Ishikawa (cell line): ENCODE measurements at regions not wholly inside any gene's neighbourhood (a gene's known extent, or its start where the extent isn't known, plus 50 kb on each side); places are given as distances from the start of the nearest gene placed in this dataset.
A peak's percentile ranks its signal among the peaks of the same experiment; 100 is the strongest.

Source experiments
- CEBPB ChIP-seq: IDR thresholded peaks from 2 replicates; pipeline ENCODE4 v1.6.1; 2012
- CREB1 ChIP-seq: IDR thresholded peaks from 2 replicates; pipeline ENCODE4 v1.6.1; 2012; ENCODE audit warnings: low read depth
- EGR1 ChIP-seq: IDR thresholded peaks from 2 replicates; pipeline ENCODE4 v1.6.1; 2012
- EP300 ChIP-seq: IDR thresholded peaks from 2 replicates; pipeline ENCODE4 v1.6.1; 2012; ENCODE audit warnings: borderline replicate concordance
- FOXM1 ChIP-seq: IDR thresholded peaks from 2 replicates; pipeline ENCODE4 v1.6.1; 2012; ENCODE audit warnings: low read depth, borderline replicate concordance
- NFIC ChIP-seq: IDR thresholded peaks from 2 replicates; pipeline ENCODE4 v1.6.1; 2012
- RAD21 ChIP-seq: IDR thresholded peaks from 2 replicates; pipeline ENCODE4 v1.6.1; 2012; ENCODE audit warnings: low read depth
- TAF1 ChIP-seq: IDR thresholded peaks from 2 replicates; pipeline ENCODE4 v1.6.1; 2012; ENCODE audit warnings: low read depth, mild to moderate bottlenecking
- TCF12 ChIP-seq: IDR thresholded peaks from 2 replicates; pipeline ENCODE4 v1.6.1; 2012; ENCODE audit warnings: low read depth
- TEAD4 ChIP-seq: IDR thresholded peaks from 2 replicates; pipeline ENCODE4 v1.6.1; 2012
- YY1 ChIP-seq: IDR thresholded peaks from 2 replicates; pipeline ENCODE4 v1.6.1; 2012; ENCODE audit warnings: low read depth
- ZBTB7A ChIP-seq: IDR thresholded peaks from 2 replicates; pipeline ENCODE4 v1.6.1; 2012; ENCODE audit warnings: low read depth
- TF ChIP-seq, protein P1 (sequence below): IDR thresholded peaks from 2 replicates; pipeline ENCODE4 v1.6.1; 2012
- TF ChIP-seq, protein P2 (sequence below): IDR thresholded peaks from 2 replicates; pipeline ENCODE4 v1.6.1; 2012
- TF ChIP-seq, protein P3 (sequence below): IDR thresholded peaks from 2 replicates; pipeline ENCODE4 v1.6.1; 2012; ENCODE audit warnings: low read depth, mild to moderate bottlenecking

DNA sequence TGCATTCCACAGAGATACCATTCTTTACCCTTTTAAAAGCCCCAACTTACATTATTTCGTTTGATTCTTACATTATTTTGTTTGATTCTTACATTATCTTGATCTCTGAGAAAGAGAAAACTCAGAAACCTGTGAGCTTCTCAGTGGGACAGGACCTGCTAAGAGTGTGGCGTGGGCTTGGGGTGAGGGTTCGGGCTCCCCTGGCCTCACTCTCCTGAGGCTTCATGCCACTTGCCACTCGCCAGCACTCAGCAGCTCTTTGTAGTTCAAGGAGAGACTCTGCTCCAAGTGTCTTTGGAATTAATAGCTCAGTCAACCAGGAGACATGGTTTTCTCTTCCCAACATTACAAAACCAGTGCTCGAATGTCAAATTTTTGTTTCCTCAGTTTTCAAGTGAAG, 132.4 kb upstream of the RGS17 start:
- TF ChIP-seq YY1 (no peak), RAD21 (no peak), ZBTB7A (no peak), NFIC (no peak), FOXM1 (no peak), EP300 (no peak), EGR1 (no peak), TEAD4 (no peak)
- TF ChIP-seq, protein P1, sequence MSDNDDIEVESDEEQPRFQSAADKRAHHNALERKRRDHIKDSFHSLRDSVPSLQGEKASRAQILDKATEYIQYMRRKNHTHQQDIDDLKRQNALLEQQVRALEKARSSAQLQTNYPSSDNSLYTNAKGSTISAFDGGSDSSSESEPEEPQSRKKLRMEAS, result no peak
- TF ChIP-seq, protein P2, sequence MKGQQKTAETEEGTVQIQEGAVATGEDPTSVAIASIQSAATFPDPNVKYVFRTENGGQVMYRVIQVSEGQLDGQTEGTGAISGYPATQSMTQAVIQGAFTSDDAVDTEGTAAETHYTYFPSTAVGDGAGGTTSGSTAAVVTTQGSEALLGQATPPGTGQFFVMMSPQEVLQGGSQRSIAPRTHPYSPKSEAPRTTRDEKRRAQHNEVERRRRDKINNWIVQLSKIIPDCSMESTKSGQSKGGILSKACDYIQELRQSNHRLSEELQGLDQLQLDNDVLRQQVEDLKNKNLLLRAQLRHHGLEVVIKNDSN, result no peak

DNA sequence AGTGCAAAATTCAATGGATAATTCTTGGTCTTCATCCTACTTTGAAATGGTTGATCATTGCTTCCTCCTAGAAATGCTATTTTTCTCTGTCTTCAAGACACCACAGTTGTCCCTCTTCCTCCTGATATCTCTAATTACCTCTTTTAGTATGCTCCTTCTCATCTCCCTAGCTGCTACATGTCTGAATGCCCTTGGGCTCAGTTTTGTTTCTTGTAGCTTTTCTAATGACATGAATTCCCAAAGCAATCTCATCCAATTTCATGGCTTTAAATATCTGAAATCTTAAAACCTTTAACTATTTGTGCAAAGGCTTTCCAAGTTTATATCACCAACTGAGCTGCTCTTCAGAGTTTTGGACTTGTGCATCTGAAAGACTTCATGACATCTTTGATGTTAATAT, 120.2 kb upstream of the RGS17 start:
- TF ChIP-seq ZBTB7A (no peak), TCF12 (no peak), TEAD4 (no peak), TAF1 (no peak), YY1 (no peak), NFIC (no peak), CEBPB (no peak), FOXM1 (no peak)
- TF ChIP-seq, protein P1, result no peak
- TF ChIP-seq, protein P2, result no peak

DNA sequence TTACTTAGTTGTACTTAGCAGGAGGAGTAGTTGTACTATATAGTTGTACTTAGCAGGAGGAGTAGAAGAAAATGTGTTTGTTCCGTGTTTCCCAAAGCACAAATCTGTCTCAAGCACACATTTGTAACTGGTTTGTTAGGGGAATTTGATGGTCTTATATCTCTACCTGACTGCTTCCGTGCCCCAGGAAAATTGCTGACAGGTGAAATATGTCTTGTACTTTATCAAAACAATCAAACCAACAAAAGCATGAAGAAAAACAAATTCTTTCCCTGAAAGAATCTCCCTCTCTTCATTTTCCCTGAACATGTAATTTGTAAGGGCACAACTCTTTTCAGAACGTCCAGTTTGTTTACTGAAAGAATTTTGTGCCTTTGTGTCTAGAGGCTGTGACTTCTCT, 106.6 kb upstream of the RGS17 start:
- TF ChIP-seq, protein P1, result no peak
- TF ChIP-seq YY1, result no peak
- TF ChIP-seq TEAD4, result no peak
- TF ChIP-seq TCF12, result no peak
- no peak for TF ChIP-seq NFIC

DNA sequence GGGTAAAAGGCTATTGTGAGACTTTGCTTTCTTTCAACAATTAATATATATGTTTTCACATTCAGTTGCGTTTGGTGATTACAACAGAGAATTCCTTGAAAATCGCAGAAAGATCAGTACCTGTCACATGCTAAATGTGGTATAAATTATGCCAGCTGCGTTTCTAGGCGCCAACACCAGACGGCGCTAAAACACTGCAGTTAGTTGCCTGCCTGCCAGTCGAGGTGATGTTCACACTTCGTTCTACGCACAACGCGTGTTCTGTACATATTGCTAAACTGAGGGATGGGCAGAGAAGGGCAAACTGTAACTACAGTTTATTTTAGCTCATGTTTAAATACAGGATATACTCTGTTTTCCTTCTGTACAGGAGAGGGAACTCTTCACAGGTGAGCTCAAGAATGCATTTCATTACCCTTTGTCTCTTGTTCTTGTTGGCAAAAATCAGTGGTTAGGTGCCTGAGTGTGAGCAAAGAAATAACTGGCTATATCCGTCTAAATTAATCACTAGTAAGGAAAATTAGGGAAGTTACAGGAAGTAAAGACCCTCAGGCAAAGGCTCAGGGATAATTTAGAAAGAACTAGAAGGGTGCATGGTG, 100.1 kb upstream of the RGS17 start:
- TF ChIP-seq FOXM1 (no peak), TEAD4 (no peak), CREB1 (no peak), EP300 (no peak), EGR1 (no peak), NFIC (no peak), TAF1 (no peak), ZBTB7A (no peak), TCF12 (no peak), RAD21 (peak; percentile 89), YY1 (no peak)
- TF ChIP-seq, protein P1, result 0 out of 2 replicates have a peak, but pooled peaks have one; percentile 22
- TF ChIP-seq, protein P3, sequence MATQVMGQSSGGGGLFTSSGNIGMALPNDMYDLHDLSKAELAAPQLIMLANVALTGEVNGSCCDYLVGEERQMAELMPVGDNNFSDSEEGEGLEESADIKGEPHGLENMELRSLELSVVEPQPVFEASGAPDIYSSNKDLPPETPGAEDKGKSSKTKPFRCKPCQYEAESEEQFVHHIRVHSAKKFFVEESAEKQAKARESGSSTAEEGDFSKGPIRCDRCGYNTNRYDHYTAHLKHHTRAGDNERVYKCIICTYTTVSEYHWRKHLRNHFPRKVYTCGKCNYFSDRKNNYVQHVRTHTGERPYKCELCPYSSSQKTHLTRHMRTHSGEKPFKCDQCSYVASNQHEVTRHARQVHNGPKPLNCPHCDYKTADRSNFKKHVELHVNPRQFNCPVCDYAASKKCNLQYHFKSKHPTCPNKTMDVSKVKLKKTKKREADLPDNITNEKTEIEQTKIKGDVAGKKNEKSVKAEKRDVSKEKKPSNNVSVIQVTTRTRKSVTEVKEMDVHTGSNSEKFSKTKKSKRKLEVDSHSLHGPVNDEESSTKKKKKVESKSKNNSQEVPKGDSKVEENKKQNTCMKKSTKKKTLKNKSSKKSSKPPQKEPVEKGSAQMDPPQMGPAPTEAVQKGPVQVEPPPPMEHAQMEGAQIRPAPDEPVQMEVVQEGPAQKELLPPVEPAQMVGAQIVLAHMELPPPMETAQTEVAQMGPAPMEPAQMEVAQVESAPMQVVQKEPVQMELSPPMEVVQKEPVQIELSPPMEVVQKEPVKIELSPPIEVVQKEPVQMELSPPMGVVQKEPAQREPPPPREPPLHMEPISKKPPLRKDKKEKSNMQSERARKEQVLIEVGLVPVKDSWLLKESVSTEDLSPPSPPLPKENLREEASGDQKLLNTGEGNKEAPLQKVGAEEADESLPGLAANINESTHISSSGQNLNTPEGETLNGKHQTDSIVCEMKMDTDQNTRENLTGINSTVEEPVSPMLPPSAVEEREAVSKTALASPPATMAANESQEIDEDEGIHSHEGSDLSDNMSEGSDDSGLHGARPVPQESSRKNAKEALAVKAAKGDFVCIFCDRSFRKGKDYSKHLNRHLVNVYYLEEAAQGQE, result no peak
- TF ChIP-seq, protein P2, result no peak

DNA sequence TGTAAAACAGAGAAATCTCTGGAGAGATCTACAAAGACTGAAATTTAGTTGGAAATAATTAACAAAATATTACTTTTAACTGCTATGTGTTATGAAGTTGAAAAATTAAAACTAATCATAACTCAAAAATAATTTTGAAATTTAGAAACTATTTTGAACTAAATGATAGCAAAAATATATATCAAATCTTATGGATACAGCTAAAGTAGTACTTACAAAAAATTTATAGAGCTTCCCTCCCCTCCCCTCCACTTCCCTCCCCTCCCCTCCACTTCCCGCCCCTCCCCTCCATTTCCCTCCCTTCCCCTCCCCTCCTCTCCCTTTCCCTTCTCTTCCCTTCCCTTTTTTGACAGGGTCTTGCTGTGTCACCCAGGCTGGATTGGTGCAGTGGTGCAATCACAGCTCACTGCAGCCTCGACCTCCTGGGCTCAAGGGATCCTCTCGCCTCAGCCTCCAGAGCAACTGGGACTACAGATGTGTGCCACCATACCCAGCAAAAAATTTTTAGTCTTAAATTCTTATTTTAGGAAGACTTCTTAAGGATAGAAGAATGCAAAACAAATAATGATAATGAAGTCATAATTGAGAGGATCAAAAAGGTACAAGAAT, 87.2 kb upstream of the RGS17 start:
- TF ChIP-seq EP300 (no peak), FOXM1 (no peak), YY1 (no peak), TEAD4 (no peak), CEBPB (no peak), NFIC (no peak), CREB1 (no peak), ZBTB7A (no peak), TAF1 (no peak), EGR1 (no peak), TCF12 (no peak), RAD21 (no peak)
- TF ChIP-seq, protein P3, result no peak
- TF ChIP-seq, protein P2, result no peak
- TF ChIP-seq, protein P1, result no peak
